Transverse colon (tissue), 4 donors: ENCODE measurements at regions not wholly inside any gene's neighbourhood (a gene's known extent, or its start where the extent isn't known, plus 50 kb on each side); places are given as distances from the start of the nearest gene placed in this dataset.

Experiments
- EP300 ChIP-seq: sonication (generic); formaldehyde crosslinking; IDR thresholded peaks from one replicate; pipeline ENCODE4 v1.6.1; 2017; ENCODE audit warnings: antibody characterized with exemption, low read depth
- POLR2A ChIP-seq: fragments of 450-650 bp; IDR thresholded peaks from one replicate; pipeline ENCODE4 v1.6.1; 2016; ENCODE audit warnings: antibody characterized with exemption, mild to moderate bottlenecking, moderate library complexity
- POLR2AphosphoS5 ChIP-seq, 3 donors: sonication (generic); formaldehyde crosslinking; IDR thresholded peaks; one replicate each; pipeline ENCODE4 v1.6.1; 2016; ENCODE audit warnings: antibody characterized with exemption in 3 of 3
- TF ChIP-seq, protein P1 (sequence below), 5 experiments: fragments of 200-600 bp in 3 of 5; fragments of 450-650 bp in 2 of 5; sonication (generic) in 3 of 5; IDR thresholded peaks; 1 replicate in 2 of 5; 2 replicates in 3 of 5; pipeline ENCODE4 v1.5.1; 2016 to 2017; ENCODE audit warnings: antibody characterized with exemption in 5 of 5, inconsistent platforms in 3 of 5, mild to moderate bottlenecking in 2 of 5, moderate library complexity in 1 of 5

DNA sequence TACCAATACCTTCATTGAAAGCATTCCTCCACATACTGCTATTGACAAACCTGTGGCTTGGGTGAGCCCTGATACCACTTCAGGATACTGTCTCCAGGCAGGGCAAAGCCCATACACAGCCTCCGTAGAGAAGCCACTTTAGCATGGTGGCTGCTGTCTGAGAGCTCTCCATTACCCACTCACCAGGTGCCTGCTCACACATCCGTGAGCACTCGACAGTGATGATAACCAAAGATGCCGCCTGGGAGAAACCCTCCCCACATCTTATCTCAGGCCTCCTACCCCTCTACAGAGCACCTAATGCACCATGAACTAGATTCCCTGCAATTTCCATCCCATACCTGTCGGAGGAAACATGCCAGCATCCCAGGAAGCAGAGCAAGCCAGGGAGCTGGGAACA lies 57.6 kb upstream of the KLHL29 start:
- TF ChIP-seq, protein P1, sequence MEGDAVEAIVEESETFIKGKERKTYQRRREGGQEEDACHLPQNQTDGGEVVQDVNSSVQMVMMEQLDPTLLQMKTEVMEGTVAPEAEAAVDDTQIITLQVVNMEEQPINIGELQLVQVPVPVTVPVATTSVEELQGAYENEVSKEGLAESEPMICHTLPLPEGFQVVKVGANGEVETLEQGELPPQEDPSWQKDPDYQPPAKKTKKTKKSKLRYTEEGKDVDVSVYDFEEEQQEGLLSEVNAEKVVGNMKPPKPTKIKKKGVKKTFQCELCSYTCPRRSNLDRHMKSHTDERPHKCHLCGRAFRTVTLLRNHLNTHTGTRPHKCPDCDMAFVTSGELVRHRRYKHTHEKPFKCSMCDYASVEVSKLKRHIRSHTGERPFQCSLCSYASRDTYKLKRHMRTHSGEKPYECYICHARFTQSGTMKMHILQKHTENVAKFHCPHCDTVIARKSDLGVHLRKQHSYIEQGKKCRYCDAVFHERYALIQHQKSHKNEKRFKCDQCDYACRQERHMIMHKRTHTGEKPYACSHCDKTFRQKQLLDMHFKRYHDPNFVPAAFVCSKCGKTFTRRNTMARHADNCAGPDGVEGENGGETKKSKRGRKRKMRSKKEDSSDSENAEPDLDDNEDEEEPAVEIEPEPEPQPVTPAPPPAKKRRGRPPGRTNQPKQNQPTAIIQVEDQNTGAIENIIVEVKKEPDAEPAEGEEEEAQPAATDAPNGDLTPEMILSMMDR (IDR thresholded peaks at IDR 0.05) = no peak
- TF ChIP-seq POLR2A (no peak), EP300 (no peak), POLR2AphosphoS5 (IDR thresholded peaks at IDR 0.05) (no peak)
